Panc1 (cell line): ENCODE measurements at regions not wholly inside any gene's neighbourhood (a gene's known extent, or its start where the extent isn't known, plus 50 kb on each side); places are given as distances from the start of the nearest gene placed in this dataset.

Experiments
- ATAC-seq: fragments of 200-7000 bp; cut with Tn5 transposase; 2 replicates; pipeline ENCODE4 v1.9.1; 2020; ENCODE audit warnings: mild to moderate bottlenecking, moderate library complexity
- BruUV-seq: library from RNA; stranded (reverse); fragments of 400-500 nt; replicated peaks from 2 replicates; lab custom pipeline; 2021; lab: Mats Ljungman, UMichigan
- CTCF ChIA-PET: fragments of 300-600 bp; sonication (Branson Sonifier 250); formaldehyde crosslinking; loops from one replicate; lab custom pipeline; 2022; ENCODE audit warnings: antibody characterized with exemption; lab: Charles Lee
- POLR2A ChIA-PET: fragments of 300-600 bp; sonication (Branson Sonifier 250); formaldehyde crosslinking; loops from one replicate; lab custom pipeline; 2022; ENCODE audit warnings: antibody characterized with exemption; lab: Charles Lee
- DNase-seq: peaks from one replicate; pipeline ENCODE4 v3.0.0-alpha.2; 2010; ENCODE audit warnings: low read depth, low spot score
- H3K27ac ChIP-seq: 2 replicates; pipeline ENCODE4 v1.5.1; 2011; ENCODE audit warnings: mild to moderate bottlenecking, low read length, inconsistent platforms
- H3K27me3 ChIP-seq: fragments of 200-500 bp; sonication (Bioruptor generic); 2 replicates; pipeline ENCODE4 v1.6.0; 2014; ENCODE audit warnings: low read length, inconsistent platforms; ENCODE audit not compliant: control insufficient read depth, insufficient read depth
- H3K36me3 ChIP-seq: fragments of 200-500 bp; sonication (Bioruptor generic); 2 replicates; pipeline ENCODE4 v1.5.1; 2014; ENCODE audit warnings: inconsistent platforms, mild to moderate bottlenecking, low read length, moderate library complexity; ENCODE audit not compliant: control insufficient read depth, insufficient read depth
- H3K4me1 ChIP-seq: 2 replicates; pipeline ENCODE4 v1.5.1; 2011; ENCODE audit warnings: inconsistent platforms, mild to moderate bottlenecking, low read length, moderate library complexity; ENCODE audit not compliant: control insufficient read depth, insufficient read depth
- H3K4me3 ChIP-seq, 2 experiments: 2 replicates each; pipeline ENCODE4 v1.5.1; 2011 to 2012; ENCODE audit warnings: low read depth in 2 of 2, low read length in 2 of 2, mild to moderate bottlenecking in 2 of 2, inconsistent platforms in 1 of 2, moderate library complexity in 1 of 2
- H3K9me3 ChIP-seq: fragments of 200-500 bp; sonication (Bioruptor generic); 2 replicates; pipeline ENCODE4 v1.5.1; 2014; ENCODE audit warnings: low read depth, mild to moderate bottlenecking, inconsistent platforms, low read length, moderate library complexity; ENCODE audit not compliant: control insufficient read depth, insufficient read depth
- POLR2AphosphoS5 ChIP-seq: IDR thresholded peaks from 2 replicates; pipeline ENCODE4 v1.6.1; 2012; ENCODE audit warnings: mild to moderate bottlenecking, low read depth, low read length, moderate library complexity
- SIN3A ChIP-seq: IDR thresholded peaks from 2 replicates; pipeline ENCODE4 v1.6.1; 2012; ENCODE audit warnings: low read depth, mild to moderate bottlenecking, low read length, moderate library complexity, borderline replicate concordance; ENCODE audit not compliant: insufficient read depth
- TCF7L2 ChIP-seq: IDR thresholded peaks from 2 replicates; pipeline ENCODE4 v1.6.1; 2011; ENCODE audit warnings: mild to moderate bottlenecking, low read depth, low read length, inconsistent platforms
- in situ Hi-C: cut with HindIII; loops from 2 replicates; pipeline ENCODE4 v1.10.0; 2016; ENCODE audit warnings: low sequenced_read_pairs, low pct_unique_long_range_greater_than_20kb
- intact Hi-C: fragments of 100-400 bp; cut with micrococcal nuclease; formaldehyde crosslinking; loops from one replicate; pipeline ENCODE4 v1.10.0; 2022; ENCODE audit not compliant: unreplicated experiment
- TF ChIP-seq, protein P1 (sequence below), 2 experiments: IDR thresholded peaks; 2 replicates each; pipeline ENCODE4 v1.6.1; 2011 to 2012; ENCODE audit warnings: low read depth in 2 of 2, control low read depth in 1 of 2, low read length in 1 of 2, mild to moderate bottlenecking in 1 of 2, moderate library complexity in 1 of 2; ENCODE audit not compliant: insufficient read depth in 1 of 2
- TF ChIP-seq, protein P2 (sequence below): fragments of 450-650 bp; IDR thresholded peaks from 2 replicates; pipeline ENCODE4 v1.5.1; 2017; ENCODE audit warnings: mild to moderate bottlenecking

DNA sequence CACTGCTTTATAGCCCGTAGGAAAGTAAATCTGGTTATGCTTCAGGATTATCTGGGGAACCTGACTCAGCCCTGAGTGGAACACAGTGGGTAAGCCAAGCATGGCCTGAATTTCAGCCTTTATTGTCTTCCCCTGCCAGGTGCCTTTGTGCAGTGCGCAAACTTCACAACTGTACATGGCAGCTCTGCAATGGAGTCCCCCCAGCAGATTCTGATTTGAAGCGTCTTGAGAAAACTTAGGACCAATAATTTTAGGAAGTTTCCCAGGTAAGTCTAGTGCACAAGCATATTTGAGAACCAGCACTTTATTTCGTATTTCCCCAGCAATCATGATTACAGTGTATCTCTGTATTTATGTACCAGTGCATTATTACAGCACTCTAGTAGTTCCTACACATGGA is 112.1 kb upstream of the ARL4C start:
- Histone ChIP-seq H3K27me3 (no peaks in the 10 kb centered on the region), H3K4me1 (no peaks in the 10 kb centered on the region), H3K36me3 (no peaks in the 10 kb centered on the region), H3K9me3 (peaks cover 11% of the 10 kb centered on the region; the same call in 1 of the 2 replicates), H3K4me3 (no peak overlapping the region), H3K27ac (no peak overlapping the region)
- ATAC-seq: no peak
- intact Hi-C loops (no loop called here), in situ Hi-C loops (no loop called here)
- TF ChIP-seq, protein P1, sequence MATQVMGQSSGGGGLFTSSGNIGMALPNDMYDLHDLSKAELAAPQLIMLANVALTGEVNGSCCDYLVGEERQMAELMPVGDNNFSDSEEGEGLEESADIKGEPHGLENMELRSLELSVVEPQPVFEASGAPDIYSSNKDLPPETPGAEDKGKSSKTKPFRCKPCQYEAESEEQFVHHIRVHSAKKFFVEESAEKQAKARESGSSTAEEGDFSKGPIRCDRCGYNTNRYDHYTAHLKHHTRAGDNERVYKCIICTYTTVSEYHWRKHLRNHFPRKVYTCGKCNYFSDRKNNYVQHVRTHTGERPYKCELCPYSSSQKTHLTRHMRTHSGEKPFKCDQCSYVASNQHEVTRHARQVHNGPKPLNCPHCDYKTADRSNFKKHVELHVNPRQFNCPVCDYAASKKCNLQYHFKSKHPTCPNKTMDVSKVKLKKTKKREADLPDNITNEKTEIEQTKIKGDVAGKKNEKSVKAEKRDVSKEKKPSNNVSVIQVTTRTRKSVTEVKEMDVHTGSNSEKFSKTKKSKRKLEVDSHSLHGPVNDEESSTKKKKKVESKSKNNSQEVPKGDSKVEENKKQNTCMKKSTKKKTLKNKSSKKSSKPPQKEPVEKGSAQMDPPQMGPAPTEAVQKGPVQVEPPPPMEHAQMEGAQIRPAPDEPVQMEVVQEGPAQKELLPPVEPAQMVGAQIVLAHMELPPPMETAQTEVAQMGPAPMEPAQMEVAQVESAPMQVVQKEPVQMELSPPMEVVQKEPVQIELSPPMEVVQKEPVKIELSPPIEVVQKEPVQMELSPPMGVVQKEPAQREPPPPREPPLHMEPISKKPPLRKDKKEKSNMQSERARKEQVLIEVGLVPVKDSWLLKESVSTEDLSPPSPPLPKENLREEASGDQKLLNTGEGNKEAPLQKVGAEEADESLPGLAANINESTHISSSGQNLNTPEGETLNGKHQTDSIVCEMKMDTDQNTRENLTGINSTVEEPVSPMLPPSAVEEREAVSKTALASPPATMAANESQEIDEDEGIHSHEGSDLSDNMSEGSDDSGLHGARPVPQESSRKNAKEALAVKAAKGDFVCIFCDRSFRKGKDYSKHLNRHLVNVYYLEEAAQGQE (IDR thresholded peaks at IDR 0.05; ENCODE audit: insufficient read depth in 1 of 2, low read depth in 2 of 2, low read length in 1 of 2): no peak
- no peak for TF ChIP-seq SIN3A
- TF ChIP-seq TCF7L2: no peak
- no peak for TF ChIP-seq POLR2AphosphoS5
- TF ChIP-seq, protein P2, sequence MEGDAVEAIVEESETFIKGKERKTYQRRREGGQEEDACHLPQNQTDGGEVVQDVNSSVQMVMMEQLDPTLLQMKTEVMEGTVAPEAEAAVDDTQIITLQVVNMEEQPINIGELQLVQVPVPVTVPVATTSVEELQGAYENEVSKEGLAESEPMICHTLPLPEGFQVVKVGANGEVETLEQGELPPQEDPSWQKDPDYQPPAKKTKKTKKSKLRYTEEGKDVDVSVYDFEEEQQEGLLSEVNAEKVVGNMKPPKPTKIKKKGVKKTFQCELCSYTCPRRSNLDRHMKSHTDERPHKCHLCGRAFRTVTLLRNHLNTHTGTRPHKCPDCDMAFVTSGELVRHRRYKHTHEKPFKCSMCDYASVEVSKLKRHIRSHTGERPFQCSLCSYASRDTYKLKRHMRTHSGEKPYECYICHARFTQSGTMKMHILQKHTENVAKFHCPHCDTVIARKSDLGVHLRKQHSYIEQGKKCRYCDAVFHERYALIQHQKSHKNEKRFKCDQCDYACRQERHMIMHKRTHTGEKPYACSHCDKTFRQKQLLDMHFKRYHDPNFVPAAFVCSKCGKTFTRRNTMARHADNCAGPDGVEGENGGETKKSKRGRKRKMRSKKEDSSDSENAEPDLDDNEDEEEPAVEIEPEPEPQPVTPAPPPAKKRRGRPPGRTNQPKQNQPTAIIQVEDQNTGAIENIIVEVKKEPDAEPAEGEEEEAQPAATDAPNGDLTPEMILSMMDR: no peak
- ChIA-PET POLR2A (no interaction called here), CTCF (no interaction called here)
- no peak for DNase-seq
- BruUV-seq: no TSS peak

GRCh38 chr2:234607691-234608090 is 110.8 kb upstream of the ARL4C start:
- H3K36me3 ChIP-seq: no peaks in the 10 kb centered on the region
- CTCF ChIA-PET: no interaction called here
- in situ Hi-C loops (no loop called here), intact Hi-C loops (no loop called here)
- no peaks in the 10 kb centered on the region for H3K4me1 ChIP-seq
- POLR2A ChIA-PET: no interaction called here
- ATAC-seq: no peak
- H3K27me3 ChIP-seq: no peaks in the 10 kb centered on the region
- DNase-seq: no peak
- no TSS peak for BruUV-seq
- no peak overlapping the region for H3K27ac ChIP-seq
- TF ChIP-seq, protein P2: no peak
- no peak for TF ChIP-seq TCF7L2
- TF ChIP-seq, protein P1 (IDR thresholded peaks at IDR 0.05; ENCODE audit: insufficient read depth in 1 of 2, low read depth in 2 of 2, low read length in 1 of 2): no peak
- TF ChIP-seq SIN3A: no peak
- no peak for TF ChIP-seq POLR2AphosphoS5
- no peak overlapping the region for H3K4me3 ChIP-seq
- peaks cover 11% of the 10 kb centered on the region; the same call in 1 of the 2 replicates for H3K9me3 ChIP-seq
